HG02610 (cell line): ENCODE measurements at regions not wholly inside any gene's neighbourhood (a gene's known extent, or its start where the extent isn't known, plus 50 kb on each side); places are given as distances from the start of the nearest gene placed in this dataset.
"Not testable (repeated sequence)": the region's sequence is repeated elsewhere in the genome, so short reads cannot be mapped to it uniquely, and the experiment has no call there.

ENCODE experiments used
- ATAC-seq: cut with Tn5 transposase; IDR thresholded peaks from one replicate; pipeline ENCODE4 v1.9.1; 2021; ENCODE audit warnings: mild to moderate bottlenecking, moderate library complexity; ENCODE audit not compliant: unreplicated experiment

DNA sequence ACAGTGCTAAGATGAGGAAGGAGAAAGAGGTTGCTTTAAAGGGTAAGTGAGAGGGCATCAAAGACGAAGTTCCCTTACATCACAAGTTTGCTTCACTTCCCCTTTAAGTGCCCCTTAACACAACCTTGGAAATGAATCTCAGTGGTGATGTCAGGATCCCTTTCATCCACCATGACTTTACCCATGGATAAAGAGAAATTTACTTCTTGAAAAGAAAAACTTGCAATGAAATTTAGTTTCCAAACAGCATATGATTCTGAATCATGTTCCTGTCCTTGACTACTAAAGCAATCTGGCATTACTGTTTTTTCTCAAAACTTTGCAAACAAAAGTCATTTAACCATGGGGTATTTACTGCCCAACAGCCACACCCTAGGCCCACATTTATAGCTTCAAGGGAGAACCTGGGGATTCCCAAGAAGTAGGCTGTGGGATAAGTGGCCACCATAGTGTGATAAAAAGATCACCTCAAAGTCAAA is 135.9 kb downstream of the ITGB8 start:
- ATAC-seq = peak; percentile 84

DNA sequence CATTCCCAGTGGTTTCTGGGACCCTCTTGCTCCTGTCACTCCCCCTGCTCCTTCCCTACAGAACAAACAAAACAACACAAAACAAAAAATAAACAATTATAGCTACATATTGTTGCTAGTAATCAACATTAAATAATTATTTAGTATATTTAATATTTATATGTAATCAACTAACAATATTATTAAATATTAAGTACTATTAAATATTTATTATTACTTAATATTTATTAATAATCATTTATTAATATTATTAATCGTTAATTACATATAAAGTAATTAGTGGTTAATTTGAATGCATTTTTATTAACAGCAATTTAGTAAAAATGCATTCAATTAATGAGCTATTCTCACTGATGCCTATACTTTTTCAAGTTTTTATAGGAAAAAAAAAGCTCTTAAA is 139.4 kb downstream of the ITGB8 start:
- ATAC-seq = no peak

DNA sequence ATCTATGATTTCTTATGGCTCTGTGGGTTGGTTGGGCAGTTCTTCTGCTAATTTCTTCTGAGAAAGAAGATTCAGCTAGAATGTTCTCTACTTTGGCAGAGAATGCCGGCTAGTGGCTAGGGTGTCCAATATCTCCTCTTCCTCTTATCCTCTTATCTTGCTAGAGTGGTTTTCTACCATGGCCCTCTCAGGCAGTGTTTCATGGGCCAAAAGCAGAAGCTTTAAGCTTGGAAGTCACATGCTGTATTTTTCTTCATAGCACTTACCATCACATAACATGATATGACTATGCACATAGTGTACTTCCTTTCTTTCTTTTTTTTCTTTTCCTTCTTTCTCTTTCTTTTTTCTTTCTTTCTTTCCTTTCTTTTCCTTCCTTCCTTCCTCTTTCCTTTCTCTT is 140.0 kb downstream of the ITGB8 start:
- ATAC-seq = no peak

DNA sequence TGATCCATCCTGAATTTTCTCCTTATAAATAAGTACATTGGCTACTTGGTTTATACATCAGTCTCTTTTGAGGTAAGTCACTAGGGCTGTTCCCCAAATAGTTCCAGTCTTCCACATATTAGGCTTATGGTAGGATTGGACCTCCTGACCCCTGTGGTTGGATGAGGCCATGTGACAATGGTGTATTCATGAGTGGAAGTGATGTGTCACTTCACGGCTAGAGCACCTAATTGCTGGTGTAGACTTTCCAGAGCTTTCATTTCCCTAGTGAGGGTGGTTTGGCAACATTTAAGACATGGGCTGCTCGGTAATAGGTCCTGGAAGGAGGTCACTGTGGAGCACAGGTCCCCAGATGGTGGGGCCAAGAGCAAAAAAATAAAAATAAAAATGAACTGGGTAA is 141.2 kb upstream of the ABCB5 start:
- ATAC-seq = no peak

DNA sequence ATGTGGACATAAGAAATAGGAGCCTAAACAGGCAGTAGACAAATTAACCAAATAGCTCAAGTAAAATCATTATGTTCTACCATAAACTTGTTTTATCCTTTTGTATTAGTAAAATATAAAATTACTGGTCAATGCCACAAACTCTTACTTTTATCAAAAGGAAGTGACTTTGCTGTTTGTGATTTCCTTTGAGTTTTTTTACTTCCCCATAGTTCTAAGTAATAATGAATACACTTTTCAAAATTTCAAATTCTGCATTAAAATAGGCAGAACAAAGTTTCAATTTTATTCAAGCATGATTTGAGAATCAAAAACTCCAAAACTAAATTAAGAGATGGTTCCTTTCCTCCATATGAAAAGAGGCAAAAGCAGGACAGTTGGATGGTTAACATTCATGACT is 139.7 kb upstream of the ABCB5 start:
- ATAC-seq = no peak

DNA sequence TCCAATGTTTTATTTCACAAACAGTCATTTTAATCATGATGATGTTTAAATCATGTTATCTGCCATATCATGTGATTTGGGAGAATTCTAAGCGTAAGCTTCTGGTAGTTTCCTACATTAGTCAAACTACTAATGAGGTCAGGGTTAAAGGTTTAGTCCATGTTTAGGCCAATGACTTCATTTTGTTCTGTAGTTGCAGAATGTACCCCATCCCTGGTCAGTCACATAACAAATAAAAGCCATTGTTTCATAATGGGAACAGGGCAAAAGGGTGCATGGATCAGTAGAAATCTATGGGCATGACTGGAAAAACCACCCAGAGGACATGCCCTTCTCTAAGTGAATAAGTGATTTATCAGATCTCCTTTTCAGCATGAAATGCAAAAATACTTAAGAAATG is 138.4 kb upstream of the ABCB5 start:
- no peak for ATAC-seq

DNA sequence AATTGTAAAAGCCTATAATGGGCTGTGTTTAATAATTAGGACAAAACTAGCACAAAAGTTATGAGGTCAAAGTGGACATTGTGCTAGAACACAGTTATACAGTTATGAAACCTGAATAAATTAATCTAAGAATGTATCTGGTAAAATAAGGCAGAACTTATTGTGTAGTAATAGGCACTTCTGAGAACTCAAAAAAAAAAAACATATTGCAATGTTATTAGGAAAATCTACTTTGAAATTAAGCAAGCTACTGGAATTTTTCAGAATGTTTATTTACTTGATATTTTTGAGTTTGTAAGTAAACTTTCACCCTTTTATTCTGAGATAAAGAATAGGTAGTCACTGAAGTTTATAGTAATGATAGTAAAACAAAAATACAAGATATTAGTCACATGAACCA is 135.8 kb upstream of the ABCB5 start:
- no peak for ATAC-seq

DNA sequence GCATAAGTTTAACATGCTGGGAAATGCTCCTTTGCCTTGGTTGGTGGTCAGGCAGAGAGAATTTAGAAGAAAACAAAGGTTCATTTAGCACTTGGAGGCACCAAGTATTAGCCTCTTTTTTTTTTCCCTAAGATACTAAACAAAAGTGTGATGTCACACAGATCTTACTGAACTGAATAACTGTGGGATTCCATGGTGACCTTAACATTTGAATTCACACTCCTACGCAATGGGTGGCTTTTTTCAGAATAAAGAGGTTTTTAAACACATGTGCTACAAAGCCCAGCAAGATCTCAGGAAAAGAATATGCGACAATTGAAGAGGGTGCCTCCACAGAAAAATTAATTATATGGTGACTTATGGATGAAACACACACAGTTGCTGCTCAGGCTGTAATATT is 133.4 kb upstream of the ABCB5 start:
- no peak for ATAC-seq

DNA sequence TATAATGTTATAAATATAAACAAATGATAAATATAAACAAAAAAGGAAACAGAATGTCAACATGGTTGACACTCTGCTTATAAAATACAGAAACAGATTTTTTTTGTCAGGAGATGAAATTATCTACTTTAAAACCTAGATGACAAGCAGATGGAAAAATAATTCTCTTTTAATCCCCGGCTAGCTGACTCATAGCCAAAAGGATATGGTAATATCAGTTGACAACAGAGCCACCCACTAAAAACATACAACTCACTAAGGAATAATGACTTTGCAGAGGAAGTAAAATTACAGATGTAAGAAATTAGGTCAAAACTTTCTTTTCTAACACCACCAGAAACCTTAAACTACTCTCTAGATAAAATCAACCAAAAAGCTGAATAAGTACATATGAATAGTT is 131.1 kb upstream of the ABCB5 start:
- ATAC-seq = no peak

DNA sequence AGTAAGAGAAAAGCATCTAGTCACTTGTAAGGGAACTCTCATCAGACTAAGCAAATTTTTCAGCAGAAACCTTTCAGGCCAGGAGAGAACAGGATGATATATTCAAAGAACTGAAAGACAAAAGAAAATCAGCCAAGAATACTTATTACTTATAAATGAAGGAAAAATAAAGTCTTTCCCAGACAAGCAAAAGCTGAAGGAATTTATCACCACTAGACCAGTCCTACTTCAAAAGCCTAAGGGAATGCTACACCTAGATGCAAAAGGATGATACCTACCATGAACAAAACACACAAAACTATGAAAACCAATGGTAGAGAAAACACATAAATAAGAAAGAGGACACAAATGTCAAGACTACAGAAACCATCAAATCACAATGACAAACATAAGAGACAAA is 126.6 kb upstream of the ABCB5 start:
- ATAC-seq = no peak

DNA sequence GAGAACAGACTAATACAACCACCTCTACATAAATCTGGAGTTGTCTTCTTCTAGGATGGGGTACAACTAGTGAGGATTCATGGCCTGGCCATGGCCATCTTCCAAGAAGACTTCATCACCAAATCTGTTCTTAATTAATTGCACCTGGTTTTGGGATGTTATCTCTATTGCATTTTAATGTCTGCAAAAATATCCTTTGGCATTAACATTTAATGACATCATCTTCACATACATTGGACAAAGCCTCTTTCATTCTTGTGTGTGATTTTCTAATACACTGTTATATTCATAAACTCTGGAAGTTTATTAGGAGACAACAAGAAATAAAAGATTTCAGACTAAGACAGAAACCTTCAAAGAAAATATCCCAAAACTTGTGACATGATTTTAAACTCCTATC is 124.2 kb upstream of the ABCB5 start:
- ATAC-seq = no peak

DNA sequence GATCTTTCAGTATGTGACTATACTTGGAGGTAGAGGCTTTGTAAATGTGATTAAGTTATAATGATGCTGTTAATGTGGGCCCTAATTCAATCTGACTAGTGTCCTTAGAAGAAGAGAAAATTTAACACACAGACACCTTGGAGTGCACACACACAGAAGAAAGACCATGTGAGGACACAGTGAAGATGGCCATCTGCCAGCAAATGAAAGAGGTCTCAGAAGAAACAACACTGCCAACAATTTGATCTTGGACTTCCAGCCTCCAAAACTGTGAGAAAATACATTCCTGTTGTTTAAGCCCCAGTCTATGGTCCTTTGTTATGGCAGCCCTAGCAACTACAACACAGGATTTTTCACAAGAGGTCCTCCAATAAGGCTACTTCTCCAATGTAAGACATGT is 120.9 kb upstream of the ABCB5 start:
- no peak for ATAC-seq

DNA sequence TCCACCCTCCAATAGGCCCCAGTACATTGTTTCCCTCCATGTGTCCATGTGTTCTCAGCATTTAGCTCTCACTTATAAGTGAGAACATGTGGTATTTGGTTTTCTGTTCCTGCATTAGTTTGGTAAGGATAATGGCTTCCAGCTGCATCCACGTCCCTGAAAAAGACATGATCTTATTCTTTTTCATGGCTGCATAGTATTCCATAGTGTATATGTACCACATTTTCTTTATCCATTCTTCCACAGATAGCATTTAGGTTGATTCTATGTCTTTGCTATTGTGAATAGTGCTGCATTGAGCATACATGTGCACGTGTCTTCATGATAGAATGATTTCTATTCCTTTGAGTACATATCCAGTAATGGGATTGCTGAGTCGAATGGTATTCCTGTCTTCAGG is 114.0 kb upstream of the ABCB5 start:
- not testable (repeated sequence) for ATAC-seq

DNA sequence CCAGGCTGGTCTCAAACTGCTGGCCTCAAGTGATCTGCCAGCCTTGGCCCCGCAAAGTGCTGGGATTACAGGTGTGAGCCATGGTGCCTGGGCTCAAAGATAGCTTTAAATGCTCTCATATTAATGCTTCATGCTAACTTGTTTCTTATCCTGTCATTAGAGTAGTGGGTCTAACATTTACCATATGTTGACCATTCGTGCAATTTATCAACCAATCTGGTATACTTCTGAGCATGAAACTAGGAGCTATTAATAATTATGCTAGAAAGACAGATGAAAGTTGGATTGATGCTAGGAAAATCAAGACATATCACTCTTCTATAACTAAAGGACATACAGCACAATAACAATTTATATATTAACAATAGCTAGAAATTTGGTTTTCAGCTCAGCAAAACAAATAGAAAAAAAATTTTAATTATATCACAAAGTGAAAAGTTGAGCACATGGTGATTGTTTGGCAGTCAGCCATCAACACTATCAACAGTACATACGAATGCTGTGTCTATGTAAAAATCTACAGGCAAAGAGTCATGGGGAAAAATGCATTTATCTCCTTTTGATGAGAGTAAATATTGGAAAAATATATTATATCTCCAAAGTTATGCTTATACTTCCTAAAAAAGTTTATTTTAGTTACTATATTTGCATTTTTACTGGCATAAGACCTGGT is 112.1 kb upstream of the ABCB5 start:
- no peak for ATAC-seq

DNA sequence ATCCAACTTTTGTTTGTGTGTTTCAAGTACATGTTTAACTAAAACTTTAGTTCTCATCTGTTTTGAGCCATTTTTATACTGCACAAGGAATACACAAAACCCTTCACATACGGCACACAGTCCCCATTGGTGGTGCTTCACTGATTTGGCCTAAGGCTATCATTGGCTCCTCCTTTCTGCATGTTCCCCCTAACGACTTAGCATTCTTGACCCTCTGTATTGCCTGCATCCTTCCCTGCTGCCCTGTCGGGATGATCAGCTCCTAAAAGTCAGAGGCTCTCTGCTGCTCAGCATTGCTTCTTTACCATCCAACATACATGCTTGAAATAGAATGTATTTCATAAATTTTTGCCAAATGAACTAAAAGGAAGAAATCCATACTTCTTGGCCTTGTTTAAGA is 111.4 kb upstream of the ABCB5 start:
- ATAC-seq = no peak

DNA sequence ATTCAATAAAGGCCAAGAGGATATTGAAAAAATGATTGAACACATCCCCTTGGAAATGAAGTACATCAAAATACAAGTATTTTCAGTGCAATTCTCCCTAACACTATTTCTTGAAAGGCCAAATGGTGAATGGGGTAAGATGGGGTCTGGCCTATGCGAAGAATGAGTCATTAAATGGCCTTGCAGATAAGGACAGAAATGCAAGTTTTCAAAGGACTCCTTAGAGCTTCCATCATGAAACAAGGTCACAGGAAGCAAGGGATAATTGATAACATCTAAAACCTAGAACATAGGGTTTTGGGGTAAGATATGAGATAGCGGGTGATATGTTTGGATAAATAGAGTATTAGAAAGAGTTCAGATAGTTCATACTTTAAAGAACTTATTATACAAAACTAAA is 109.3 kb upstream of the ABCB5 start:
- ATAC-seq = no peak

DNA sequence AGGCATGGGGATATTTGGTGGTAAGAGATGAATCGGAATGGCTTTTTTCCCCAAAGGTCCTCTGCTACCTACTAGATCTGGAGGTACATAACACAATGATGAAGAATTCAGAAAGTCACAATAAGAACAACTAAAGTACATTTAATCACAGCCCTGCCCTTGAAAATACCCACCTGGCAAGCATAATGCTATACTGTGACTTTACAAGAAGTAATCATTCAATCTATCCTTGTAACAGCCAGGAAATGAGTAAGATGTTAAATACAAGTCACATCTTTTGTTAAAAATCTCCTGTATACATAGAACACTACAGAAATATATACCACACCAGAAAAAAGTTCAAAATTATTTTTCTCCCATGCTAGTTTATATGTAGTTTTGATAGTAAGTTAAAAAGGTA is 108.3 kb upstream of the ABCB5 start:
- ATAC-seq = no peak

DNA sequence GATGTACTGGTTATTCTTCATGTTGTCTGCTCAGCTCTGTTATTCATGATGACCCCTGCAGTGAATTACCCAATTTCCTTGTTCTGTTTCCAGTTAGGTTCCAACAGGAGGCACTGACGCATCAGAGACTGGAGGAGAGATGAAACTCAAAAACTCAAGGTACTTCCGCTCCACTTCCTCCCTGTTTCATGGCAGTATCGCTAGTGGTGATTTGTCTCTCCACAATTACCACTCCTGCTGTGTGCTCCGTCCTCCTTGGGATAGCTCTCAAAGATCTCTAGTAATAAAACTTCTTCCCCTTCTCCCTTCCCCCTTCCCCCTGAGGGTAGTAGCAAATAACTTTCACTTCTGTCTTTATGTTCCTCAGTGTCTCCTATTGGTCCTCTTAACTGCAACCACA is 107.4 kb upstream of the ABCB5 start:
- no peak for ATAC-seq

DNA sequence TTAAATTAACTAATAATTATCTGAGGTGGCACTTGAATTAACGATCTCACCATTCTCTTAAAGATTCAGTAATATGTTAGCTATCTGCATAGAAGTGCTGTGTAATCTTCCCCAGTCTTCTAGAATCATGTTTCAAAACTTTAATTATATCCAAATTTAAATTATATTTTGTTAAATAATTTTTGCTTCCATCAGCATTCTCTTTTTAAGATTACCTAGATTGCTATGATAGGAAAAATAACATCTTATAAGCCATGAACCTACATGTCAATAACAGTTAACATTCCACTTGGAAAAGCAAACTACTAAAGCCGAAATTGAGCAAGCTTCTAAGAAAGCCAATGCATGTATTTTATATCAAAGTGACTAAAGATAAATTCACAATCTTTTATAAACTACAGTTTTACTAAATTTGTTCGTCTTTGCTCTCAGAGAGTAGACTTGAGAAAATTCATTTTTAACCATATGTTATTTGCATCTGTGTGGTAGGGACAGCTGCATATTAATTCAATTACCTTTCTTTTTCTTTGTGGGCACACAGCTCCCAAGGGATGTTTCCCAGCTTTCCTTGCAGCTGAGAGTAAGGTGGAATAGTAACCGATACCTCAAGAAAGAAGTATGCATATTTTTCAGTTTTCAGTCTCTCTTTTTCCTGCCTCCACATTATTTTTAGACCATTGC is 105.4 kb upstream of the ABCB5 start:
- no peak for ATAC-seq

DNA sequence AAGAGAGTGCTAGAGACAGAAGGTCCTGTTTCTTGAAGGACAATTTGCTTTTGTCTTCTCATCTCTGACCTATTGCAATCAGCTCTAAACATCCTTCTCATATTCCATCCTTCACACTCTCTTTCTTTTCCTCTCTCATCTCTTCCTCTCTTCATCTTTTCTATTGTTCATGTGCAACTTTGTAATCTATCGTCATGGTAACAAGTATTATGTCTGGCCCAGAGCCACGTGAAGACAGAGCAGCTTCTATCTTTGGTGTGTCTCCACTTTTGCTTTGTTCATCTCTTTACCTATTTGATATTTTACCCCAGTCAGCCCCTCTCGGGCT is 104.9 kb upstream of the ABCB5 start:
- no peak for ATAC-seq

DNA sequence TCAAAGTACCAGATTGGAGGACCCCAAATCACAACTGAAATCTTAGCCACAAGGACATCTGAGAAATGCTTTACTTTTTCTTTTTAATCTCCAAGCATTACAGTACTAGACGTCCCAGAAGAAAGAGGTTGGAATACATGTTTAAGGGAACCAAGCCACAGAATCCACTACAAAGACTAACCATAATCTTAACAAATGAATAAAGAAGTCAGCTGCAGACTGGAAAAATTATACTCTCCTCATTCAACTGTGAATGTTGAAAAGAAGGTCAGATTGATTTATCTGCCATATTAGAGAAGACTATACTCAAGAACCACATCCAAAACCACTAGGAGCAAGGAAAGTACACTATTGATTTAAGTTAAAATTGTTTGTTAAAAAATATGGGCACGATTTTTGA is 102.1 kb upstream of the ABCB5 start:
- no peak for ATAC-seq

DNA sequence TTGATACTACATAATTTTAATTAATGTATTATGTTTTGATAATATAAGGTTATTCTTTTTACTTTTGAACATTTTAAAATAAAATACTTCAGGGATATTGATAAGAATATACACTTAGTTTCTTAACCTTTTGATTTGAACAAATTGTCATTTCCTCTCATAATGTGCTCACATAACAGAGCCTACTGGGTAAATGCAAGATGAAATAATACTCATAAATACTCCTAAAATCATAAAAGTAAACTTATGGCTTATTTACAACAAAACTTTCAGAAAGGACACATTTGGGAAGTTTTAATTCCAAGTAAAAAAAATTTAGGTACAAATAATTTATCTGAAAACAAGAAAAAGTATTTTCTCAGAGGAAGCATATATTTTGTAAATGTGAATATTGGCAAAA is 101.6 kb upstream of the ABCB5 start:
- no peak for ATAC-seq

DNA sequence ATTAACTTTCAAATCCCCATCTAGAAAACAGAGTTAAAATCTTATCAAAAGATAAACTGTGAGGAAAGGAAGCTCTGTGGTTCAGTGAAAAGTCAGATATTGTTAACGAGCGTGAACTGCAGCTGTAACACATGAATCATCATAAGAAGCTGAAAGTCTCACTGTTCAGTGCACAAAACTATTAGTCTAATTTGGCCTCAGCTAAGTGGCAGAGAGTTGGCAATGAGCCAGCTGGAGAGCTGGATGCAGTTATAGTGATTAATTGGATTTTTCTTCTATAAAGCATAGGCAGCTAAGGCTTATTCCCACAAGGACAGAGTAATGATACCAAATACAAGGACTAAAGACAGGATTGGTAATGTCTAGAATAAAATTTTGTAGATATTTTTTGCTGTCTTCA is 101.1 kb upstream of the ABCB5 start:
- no peak for ATAC-seq
